ENCODE measurements at regions not wholly inside any gene's neighbourhood (a gene's known extent, or its start where the extent isn't known, plus 50 kb on each side); places are given as distances from the start of the nearest gene placed in this dataset.

- DNase-seq (ENCODE audit: low read depth) = no peak
Measured at GRCh38 chr10:43958964-43959363, 310.3 kb upstream of the ZNF32 start.

DNA sequence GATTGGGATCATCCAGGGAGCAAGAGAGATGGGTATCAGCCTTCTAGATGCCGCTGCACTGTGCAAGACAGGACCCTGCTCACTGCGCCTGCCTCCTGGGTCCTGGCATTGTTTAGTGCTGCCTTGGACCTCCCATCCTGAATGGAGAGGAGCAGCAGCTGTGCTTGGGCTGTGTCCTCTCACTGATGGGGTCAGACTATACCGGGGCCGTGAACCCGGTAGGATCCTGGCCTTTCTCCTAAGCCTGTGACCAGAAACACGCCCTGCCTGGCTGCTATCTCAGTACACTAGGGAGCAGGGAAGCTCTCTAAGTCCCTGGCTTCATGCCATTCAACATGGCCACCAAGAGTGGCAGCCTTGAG, 309.4 kb upstream of the ZNF32 start:
- no peak overlapping the region for H3K4me3 ChIP-seq (ENCODE audit: low read length)
- TF ChIP-seq, protein P1, sequence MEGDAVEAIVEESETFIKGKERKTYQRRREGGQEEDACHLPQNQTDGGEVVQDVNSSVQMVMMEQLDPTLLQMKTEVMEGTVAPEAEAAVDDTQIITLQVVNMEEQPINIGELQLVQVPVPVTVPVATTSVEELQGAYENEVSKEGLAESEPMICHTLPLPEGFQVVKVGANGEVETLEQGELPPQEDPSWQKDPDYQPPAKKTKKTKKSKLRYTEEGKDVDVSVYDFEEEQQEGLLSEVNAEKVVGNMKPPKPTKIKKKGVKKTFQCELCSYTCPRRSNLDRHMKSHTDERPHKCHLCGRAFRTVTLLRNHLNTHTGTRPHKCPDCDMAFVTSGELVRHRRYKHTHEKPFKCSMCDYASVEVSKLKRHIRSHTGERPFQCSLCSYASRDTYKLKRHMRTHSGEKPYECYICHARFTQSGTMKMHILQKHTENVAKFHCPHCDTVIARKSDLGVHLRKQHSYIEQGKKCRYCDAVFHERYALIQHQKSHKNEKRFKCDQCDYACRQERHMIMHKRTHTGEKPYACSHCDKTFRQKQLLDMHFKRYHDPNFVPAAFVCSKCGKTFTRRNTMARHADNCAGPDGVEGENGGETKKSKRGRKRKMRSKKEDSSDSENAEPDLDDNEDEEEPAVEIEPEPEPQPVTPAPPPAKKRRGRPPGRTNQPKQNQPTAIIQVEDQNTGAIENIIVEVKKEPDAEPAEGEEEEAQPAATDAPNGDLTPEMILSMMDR (IDR thresholded peaks at IDR 0.05; ENCODE audit: insufficient read depth, low read depth, low read length, missing control alignments) = no peak
- DNase-seq (ENCODE audit: low read depth) = no peak

More at GRCh38 chr10:43958964-43959363, 310.3 kb upstream of the ZNF32 start:
- H3K4me3 ChIP-seq (ENCODE audit: low read length) = no peak overlapping the region
- TF ChIP-seq, protein P1 (IDR thresholded peaks at IDR 0.05; ENCODE audit: insufficient read depth, low read depth, low read length, missing control alignments) = no peak

DNA sequence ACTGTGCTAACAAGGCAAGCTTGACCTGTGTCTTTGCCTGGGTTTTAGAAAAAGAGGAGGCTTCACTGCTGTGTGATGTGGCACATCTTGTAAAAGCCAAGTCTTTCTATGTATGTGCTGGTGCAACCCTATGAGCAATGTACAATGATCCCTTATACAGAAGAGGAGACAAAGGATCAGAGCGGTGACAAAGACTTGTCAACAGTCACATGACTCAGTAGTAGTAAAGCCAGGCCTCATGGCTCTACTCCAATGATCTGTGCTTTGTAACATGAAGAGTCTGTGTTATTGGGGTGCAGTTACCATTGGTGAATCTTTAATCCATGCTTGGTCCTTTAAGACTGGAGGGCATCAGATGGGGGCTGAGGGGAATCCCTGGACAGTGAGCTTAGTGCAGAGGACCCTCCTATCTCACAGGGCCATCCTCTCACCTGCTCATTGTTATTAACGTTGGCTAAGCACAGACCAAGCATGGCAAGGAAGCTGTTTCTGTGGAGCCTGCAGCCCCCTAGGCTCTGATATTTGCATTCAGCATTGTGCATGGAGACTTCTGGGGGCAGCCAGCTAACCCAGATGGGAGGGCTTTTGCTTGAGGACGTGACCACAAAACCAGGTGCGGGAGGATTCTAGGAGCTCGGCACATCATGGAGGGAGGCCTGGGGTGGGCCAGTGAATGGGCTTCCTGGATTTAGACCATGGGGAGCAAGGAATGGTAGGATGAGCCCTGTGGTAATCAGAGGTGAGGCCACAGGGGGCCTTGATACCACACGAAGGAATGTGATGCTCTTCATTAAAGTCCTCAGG, 308.8 kb upstream of the ZNF32 start:
- H3K4me3 ChIP-seq (ENCODE audit: low read length) = no peak overlapping the region
- no peak for DNase-seq (ENCODE audit: low read depth)
- TF ChIP-seq, protein P1 (IDR thresholded peaks at IDR 0.05; ENCODE audit: insufficient read depth, low read depth, low read length, missing control alignments) = no peak

DNA sequence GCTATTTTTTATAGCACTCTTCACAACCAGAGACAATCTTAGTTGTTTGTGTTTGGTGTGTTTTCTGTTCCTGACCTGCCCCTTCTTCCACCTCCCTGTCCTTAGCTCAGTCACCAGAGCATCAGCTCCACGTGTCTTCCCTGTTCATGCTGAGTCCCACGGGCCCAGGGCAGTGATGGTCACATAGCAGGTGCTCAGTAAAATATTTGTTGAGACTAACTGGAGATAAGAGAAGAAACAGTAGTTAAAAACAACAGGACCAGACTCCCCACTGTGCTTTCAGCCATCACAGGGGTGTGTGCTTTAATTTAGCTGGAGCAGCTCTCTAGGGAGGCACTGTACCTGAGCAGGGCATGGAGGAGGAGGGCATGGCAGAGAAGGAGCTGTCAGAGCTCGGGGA, 307.3 kb upstream of the ZNF32 start:
- no peak overlapping the region for H3K4me3 ChIP-seq (ENCODE audit: low read length)
- TF ChIP-seq, protein P1 (IDR thresholded peaks at IDR 0.05; ENCODE audit: insufficient read depth, low read depth, low read length, missing control alignments) = no peak
- no peak for DNase-seq (ENCODE audit: low read depth)

- no peak for DNase-seq (ENCODE audit: low read depth)
- H3K4me3 ChIP-seq (ENCODE audit: low read length) = no peak overlapping the region
- TF ChIP-seq, protein P1 (IDR thresholded peaks at IDR 0.05; ENCODE audit: insufficient read depth, low read depth, low read length, missing control alignments) = no peak
Measured at GRCh38 chr10:43955002-43955596, 306.4 kb upstream of the ZNF32 start.

DNA sequence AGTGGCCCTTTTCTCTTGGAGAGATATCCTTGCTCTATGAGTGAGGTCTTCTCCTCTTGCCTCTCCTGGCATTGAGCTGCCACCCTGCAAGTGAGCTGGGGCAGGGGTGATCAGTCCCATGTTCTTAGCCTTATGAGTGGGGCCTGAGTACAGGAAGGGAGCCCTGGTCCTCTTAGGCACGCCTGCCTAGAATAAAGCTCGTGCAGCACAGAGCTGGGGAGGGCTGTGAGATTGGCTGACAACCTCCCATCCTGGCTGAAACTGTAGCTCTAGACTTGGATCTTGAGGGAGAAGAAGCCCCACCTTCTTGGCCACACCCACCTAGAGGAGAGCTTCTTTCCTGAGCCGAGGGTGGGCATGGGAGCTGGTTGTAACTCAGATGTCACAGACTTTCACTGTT, 305.0 kb upstream of the ZNF32 start:
- no peak overlapping the region for H3K4me3 ChIP-seq (ENCODE audit: low read length)
- TF ChIP-seq, protein P1 (IDR thresholded peaks at IDR 0.05; ENCODE audit: insufficient read depth, low read depth, low read length, missing control alignments) = no peak
- no peak for DNase-seq (ENCODE audit: low read depth)

Measured in epithelial cell of esophagus (primary cell).